22Rv1 (cell line): ENCODE measurements at regions not wholly inside any gene's neighbourhood (a gene's known extent, or its start where the extent isn't known, plus 50 kb on each side); places are given as distances from the start of the nearest gene placed in this dataset.

Experiments used
- ZFX ChIP-seq: fragments of 450-650 bp; IDR thresholded peaks from 2 replicates; pipeline ENCODE4 v1.6.1; 2017; ENCODE audit warnings: antibody characterized with exemption, borderline replicate concordance
- TF ChIP-seq, protein P1 (sequence below): fragments of 450-650 bp; IDR thresholded peaks from 2 replicates; pipeline ENCODE4 v1.5.1; 2017; ENCODE audit warnings: mild to moderate bottlenecking

DNA sequence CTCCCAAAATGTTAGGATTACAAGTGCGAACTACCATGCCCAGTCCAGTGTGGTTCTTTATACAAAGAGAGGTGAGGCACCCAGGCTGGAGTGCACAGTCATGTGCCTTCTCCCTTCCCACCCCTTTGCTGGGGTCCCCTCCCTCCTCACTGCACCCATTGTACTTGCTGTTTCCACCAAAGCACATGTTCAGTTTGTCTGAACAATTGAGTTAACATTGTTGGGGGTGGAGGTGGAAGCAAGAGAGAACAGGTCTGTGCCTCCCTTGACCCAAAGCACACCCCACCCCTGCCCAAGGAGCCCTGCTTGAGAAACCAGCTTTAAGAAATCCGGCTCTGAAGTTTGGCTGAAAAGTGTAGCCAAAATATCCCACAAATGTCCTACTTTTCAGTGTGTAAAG is 142.3 kb upstream of the CDH5 start:
- TF ChIP-seq, protein P1, sequence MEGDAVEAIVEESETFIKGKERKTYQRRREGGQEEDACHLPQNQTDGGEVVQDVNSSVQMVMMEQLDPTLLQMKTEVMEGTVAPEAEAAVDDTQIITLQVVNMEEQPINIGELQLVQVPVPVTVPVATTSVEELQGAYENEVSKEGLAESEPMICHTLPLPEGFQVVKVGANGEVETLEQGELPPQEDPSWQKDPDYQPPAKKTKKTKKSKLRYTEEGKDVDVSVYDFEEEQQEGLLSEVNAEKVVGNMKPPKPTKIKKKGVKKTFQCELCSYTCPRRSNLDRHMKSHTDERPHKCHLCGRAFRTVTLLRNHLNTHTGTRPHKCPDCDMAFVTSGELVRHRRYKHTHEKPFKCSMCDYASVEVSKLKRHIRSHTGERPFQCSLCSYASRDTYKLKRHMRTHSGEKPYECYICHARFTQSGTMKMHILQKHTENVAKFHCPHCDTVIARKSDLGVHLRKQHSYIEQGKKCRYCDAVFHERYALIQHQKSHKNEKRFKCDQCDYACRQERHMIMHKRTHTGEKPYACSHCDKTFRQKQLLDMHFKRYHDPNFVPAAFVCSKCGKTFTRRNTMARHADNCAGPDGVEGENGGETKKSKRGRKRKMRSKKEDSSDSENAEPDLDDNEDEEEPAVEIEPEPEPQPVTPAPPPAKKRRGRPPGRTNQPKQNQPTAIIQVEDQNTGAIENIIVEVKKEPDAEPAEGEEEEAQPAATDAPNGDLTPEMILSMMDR, result no peak
- TF ChIP-seq ZFX, result no peak
